Neural cell (in vitro differentiated cells): ENCODE measurements at regions not wholly inside any gene's neighbourhood (a gene's known extent, or its start where the extent isn't known, plus 50 kb on each side); places are given as distances from the start of the nearest gene placed in this dataset.

Source experiments
- H2AFZ ChIP-seq: fragments of 200-600, 300-800 bp; sonication (generic), shearing (Covaris generic); 2 replicates; pipeline ENCODE4 v1.6.0; 2014; ENCODE audit warnings: low read depth, mild to moderate bottlenecking, antibody characterized with exemption, low read length, moderate library complexity
- H3F3A ChIP-seq: fragments of 200-600 bp; shearing (Covaris generic); 2 replicates; pipeline ENCODE4 v1.6.1; 2016; ENCODE audit warnings: mild to moderate bottlenecking, moderate library complexity, mixed read lengths, antibody characterized with exemption, low read length; ENCODE audit not compliant: insufficient read depth, poor library complexity, severe bottlenecking
- H3K27ac ChIP-seq: fragments of 200-600, 300-800 bp; sonication (generic), shearing (Covaris generic); 2 replicates; pipeline ENCODE4 v1.5.1; 2014; ENCODE audit warnings: mild to moderate bottlenecking, low read length, moderate library complexity
- H3K27me3 ChIP-seq: fragments of 300-800, 200-600 bp; sonication (generic), shearing (Covaris generic); 2 replicates; pipeline ENCODE4 v1.6.0; 2014; ENCODE audit warnings: mild to moderate bottlenecking, low read depth, low read length, moderate library complexity; ENCODE audit not compliant: insufficient read depth
- H3K36me3 ChIP-seq: fragments of 300-800, 200-600 bp; sonication (generic), shearing (Covaris generic); 2 replicates; pipeline ENCODE4 v1.5.1; 2014; ENCODE audit warnings: mild to moderate bottlenecking, antibody characterized with exemption, low read length, moderate library complexity; ENCODE audit not compliant: insufficient read depth
- H3K4me2 ChIP-seq: fragments of 300-800, 200-600 bp; sonication (generic), shearing (Covaris generic); 2 replicates; pipeline ENCODE4 v1.6.0; 2014; ENCODE audit warnings: mild to moderate bottlenecking, low read length
- H3K4me3 ChIP-seq: fragments of 300-800, 200-600 bp; sonication (generic), shearing (Covaris generic); 2 replicates; pipeline ENCODE4 v1.5.1; 2014; ENCODE audit warnings: mild to moderate bottlenecking, low read length, moderate library complexity
- H3K79me2 ChIP-seq: fragments of 200-600 bp; shearing (Covaris generic); replicated peaks from 2 replicates; pipeline ENCODE4 v1.6.0; 2014; ENCODE audit warnings: mild to moderate bottlenecking, low read length, moderate library complexity; ENCODE audit not compliant: insufficient read depth
- H3K9ac ChIP-seq: fragments of 300-800, 200-600 bp; sonication (generic), shearing (Covaris generic); 2 replicates; pipeline ENCODE4 v1.6.1; 2016; ENCODE audit warnings: mild to moderate bottlenecking, low read length, mixed read lengths
- H3K9me2 ChIP-seq: fragments of 200-600 bp; shearing (Covaris generic); 2 replicates; pipeline ENCODE4 v1.6.1; 2016; ENCODE audit warnings: mild to moderate bottlenecking, low read length, mixed read lengths; ENCODE audit not compliant: insufficient read depth
- H3K9me3 ChIP-seq: fragments of 200-600, 300-800 bp; sonication (generic), shearing (Covaris generic); 2 replicates; pipeline ENCODE4 v1.6.1; 2016; ENCODE audit warnings: mild to moderate bottlenecking, mixed run types, low read length, moderate library complexity, mixed read lengths
- H4K20me1 ChIP-seq: fragments of 200-600 bp; shearing (Covaris generic); 2 replicates; pipeline ENCODE4 v1.6.1; 2016; ENCODE audit warnings: mild to moderate bottlenecking, mixed run types; ENCODE audit not compliant: insufficient read depth
- EP300 ChIP-seq: fragments of 450-650 bp; conservative IDR thresholded peaks from 2 replicates; pipeline ENCODE4 v1.6.1; 2014; ENCODE audit warnings: antibody characterized with exemption, mild to moderate bottlenecking, moderate library complexity; ENCODE audit not compliant: poor library complexity, severe bottlenecking
- EZH2 ChIP-seq: fragments of 200-600, 300-800 bp; shearing (Covaris generic), sonication (generic); IDR thresholded peaks from 2 replicates; pipeline ENCODE4 v1.6.1; 2014; ENCODE audit warnings: antibody characterized with exemption, low read length, borderline replicate concordance, mild to moderate bottlenecking; ENCODE audit not compliant: insufficient read depth, poor library complexity, severe bottlenecking
- MXI1 ChIP-seq: fragments of 450-650 bp; conservative IDR thresholded peaks from 2 replicates; pipeline ENCODE4 v1.6.1; 2014; ENCODE audit warnings: antibody characterized with exemption, mild to moderate bottlenecking; ENCODE audit not compliant: poor library complexity, severe bottlenecking
- POLR2AphosphoS5 ChIP-seq: IDR thresholded peaks from 2 replicates; pipeline ENCODE4 v1.6.1; 2012
- RAD21 ChIP-seq: fragments of 450-650 bp; conservative IDR thresholded peaks from 2 replicates; pipeline ENCODE4 v1.6.1; 2014; ENCODE audit warnings: antibody characterized with exemption, mild to moderate bottlenecking, moderate library complexity
- SMC3 ChIP-seq: fragments of 450-650 bp; conservative IDR thresholded peaks from 2 replicates; pipeline ENCODE4 v1.6.1; 2014; ENCODE audit warnings: antibody characterized with exemption, mild to moderate bottlenecking, moderate library complexity; ENCODE audit not compliant: poor library complexity
- TAF1 ChIP-seq: IDR thresholded peaks from 2 replicates; pipeline ENCODE4 v1.6.1; 2012; ENCODE audit warnings: low read depth
- TF ChIP-seq, protein P1 (sequence below): fragments of 450-650 bp; IDR thresholded peaks from 2 replicates; pipeline ENCODE4 v1.5.1; 2014; ENCODE audit warnings: antibody characterized with exemption, mild to moderate bottlenecking, moderate library complexity; ENCODE audit not compliant: poor library complexity, severe bottlenecking
- TF ChIP-seq, protein P2 (sequence below): IDR thresholded peaks from 2 replicates; pipeline ENCODE4 v1.6.1; 2012; ENCODE audit warnings: borderline replicate concordance

- TF ChIP-seq TAF1 (no peak), EZH2 (no peak), RAD21 (no peak), POLR2AphosphoS5 (no peak), EP300 (no peak), MXI1 (no peak), SMC3 (no peak)
- TF ChIP-seq, protein P1, sequence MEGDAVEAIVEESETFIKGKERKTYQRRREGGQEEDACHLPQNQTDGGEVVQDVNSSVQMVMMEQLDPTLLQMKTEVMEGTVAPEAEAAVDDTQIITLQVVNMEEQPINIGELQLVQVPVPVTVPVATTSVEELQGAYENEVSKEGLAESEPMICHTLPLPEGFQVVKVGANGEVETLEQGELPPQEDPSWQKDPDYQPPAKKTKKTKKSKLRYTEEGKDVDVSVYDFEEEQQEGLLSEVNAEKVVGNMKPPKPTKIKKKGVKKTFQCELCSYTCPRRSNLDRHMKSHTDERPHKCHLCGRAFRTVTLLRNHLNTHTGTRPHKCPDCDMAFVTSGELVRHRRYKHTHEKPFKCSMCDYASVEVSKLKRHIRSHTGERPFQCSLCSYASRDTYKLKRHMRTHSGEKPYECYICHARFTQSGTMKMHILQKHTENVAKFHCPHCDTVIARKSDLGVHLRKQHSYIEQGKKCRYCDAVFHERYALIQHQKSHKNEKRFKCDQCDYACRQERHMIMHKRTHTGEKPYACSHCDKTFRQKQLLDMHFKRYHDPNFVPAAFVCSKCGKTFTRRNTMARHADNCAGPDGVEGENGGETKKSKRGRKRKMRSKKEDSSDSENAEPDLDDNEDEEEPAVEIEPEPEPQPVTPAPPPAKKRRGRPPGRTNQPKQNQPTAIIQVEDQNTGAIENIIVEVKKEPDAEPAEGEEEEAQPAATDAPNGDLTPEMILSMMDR = no peak
- TF ChIP-seq, protein P2, sequence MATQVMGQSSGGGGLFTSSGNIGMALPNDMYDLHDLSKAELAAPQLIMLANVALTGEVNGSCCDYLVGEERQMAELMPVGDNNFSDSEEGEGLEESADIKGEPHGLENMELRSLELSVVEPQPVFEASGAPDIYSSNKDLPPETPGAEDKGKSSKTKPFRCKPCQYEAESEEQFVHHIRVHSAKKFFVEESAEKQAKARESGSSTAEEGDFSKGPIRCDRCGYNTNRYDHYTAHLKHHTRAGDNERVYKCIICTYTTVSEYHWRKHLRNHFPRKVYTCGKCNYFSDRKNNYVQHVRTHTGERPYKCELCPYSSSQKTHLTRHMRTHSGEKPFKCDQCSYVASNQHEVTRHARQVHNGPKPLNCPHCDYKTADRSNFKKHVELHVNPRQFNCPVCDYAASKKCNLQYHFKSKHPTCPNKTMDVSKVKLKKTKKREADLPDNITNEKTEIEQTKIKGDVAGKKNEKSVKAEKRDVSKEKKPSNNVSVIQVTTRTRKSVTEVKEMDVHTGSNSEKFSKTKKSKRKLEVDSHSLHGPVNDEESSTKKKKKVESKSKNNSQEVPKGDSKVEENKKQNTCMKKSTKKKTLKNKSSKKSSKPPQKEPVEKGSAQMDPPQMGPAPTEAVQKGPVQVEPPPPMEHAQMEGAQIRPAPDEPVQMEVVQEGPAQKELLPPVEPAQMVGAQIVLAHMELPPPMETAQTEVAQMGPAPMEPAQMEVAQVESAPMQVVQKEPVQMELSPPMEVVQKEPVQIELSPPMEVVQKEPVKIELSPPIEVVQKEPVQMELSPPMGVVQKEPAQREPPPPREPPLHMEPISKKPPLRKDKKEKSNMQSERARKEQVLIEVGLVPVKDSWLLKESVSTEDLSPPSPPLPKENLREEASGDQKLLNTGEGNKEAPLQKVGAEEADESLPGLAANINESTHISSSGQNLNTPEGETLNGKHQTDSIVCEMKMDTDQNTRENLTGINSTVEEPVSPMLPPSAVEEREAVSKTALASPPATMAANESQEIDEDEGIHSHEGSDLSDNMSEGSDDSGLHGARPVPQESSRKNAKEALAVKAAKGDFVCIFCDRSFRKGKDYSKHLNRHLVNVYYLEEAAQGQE = no peak
- Histone ChIP-seq H3K36me3 (no peaks in the 10 kb centered on the region), H3F3A (no peaks in the 10 kb centered on the region), H3K27me3 (no peaks in the 10 kb centered on the region), H3K9ac (no peak overlapping the region), H3K4me3 (no peak overlapping the region), H3K9me2 (no peaks in the 10 kb centered on the region), H3K79me2 (no peaks in the 10 kb centered on the region), H4K20me1 (no peaks in the 10 kb centered on the region), H3K4me2 (no peak overlapping the region), H2AFZ (no peak overlapping the region), H3K9me3 (no peaks in the 10 kb centered on the region), H3K27ac (no peak overlapping the region)
These were observed 91.6 kb upstream of the TAB2 start for GRCh38 chr6:149225946-149226345.

DNA sequence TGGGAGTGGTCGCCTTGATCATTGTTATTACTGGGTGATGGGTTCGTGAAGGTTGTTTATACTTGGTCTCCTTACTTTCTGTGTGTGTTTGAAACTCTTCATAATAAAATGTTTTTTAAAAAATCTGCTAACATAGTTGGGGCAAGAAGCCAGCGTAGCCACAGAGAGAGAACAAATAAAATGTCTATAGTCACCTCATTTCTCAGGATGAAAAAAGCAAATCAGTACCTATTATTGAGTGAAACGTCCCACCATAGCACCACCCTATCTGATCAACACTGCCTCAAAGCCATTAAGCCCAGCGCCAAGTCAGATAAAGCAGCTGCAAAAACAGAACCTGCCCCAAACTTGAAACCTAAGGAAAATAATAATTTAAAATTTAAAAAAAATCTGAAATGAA, 89.7 kb upstream of the TAB2 start:
- Histone ChIP-seq H3K27ac (no peak overlapping the region), H4K20me1 (no peaks in the 10 kb centered on the region), H3K4me2 (no peak overlapping the region), H2AFZ (no peak overlapping the region), H3F3A (no peaks in the 10 kb centered on the region), H3K9me3 (no peaks in the 10 kb centered on the region), H3K79me2 (no peaks in the 10 kb centered on the region), H3K9me2 (no peaks in the 10 kb centered on the region), H3K36me3 (no peaks in the 10 kb centered on the region), H3K9ac (no peak overlapping the region), H3K4me3 (no peak overlapping the region), H3K27me3 (no peaks in the 10 kb centered on the region)
- TF ChIP-seq TAF1 = no peak
- TF ChIP-seq MXI1 = no peak
- TF ChIP-seq SMC3 = no peak
- no peak for TF ChIP-seq RAD21
- TF ChIP-seq, protein P1 = no peak
- TF ChIP-seq EP300 = no peak
- TF ChIP-seq POLR2AphosphoS5 = no peak
- no peak for TF ChIP-seq EZH2
- TF ChIP-seq, protein P2 = no peak
